GM12878 (cell line): ENCODE measurements at regions not wholly inside any gene's neighbourhood (a gene's known extent, or its start where the extent isn't known, plus 50 kb on each side); places are given as distances from the start of the nearest gene placed in this dataset.

Experiments used
- ATAC-seq: fragments of 200-7000 bp; cut with Tn5 transposase; 3 replicates; pipeline ENCODE4 v1.9.1; 2020; ENCODE audit warnings: mild to moderate bottlenecking, moderate library complexity
- BruUV-seq: library from RNA; stranded (reverse); fragments of 400-500 nt; replicated peaks from 2 replicates; lab custom pipeline; 2021; lab: Mats Ljungman, UMichigan
- CTCF ChIA-PET: fragments of 300-600 bp; sonication (Branson Sonifier 250); formaldehyde crosslinking; extraction: SDS; loops from one replicate; lab custom pipeline; 2021; ENCODE audit warnings: inconsistent platforms; lab: Yijun Ruan, JAX
- POLR2A ChIA-PET: fragments of 350-600 bp; formaldehyde crosslinking; extraction: SDS; loops from one replicate; lab custom pipeline; 2021; ENCODE audit warnings: inconsistent platforms; lab: Charles Lee
- RAD21 ChIA-PET: fragments of 300-600 bp; sonication (Branson Sonifier 250); formaldehyde crosslinking; loops from one replicate; lab custom pipeline; 2023; ENCODE audit warnings: antibody characterized with exemption; ENCODE audit not compliant: unreplicated experiment; lab: Charles Lee
- SMC1A ChIA-PET: fragments of 300-600 bp; sonication (Branson Sonifier 250); formaldehyde crosslinking; loops from one replicate; lab custom pipeline; 2023; ENCODE audit not compliant: unreplicated experiment, uncharacterized antibody; lab: Charles Lee
- DNase-seq: peaks from one replicate; pipeline ENCODE4 v3.0.0-alpha.2; 2011; ENCODE audit warnings: low read depth, low spot score
- FAIRE-seq: peaks from 3 replicates; lab custom pipeline; 2011; peaks lifted over from hg19 to GRCh38; lab: Jason Lieb, UNC
- H2AFZ ChIP-seq: 2 replicates; pipeline ENCODE4 v1.6.0; 2011; ENCODE audit warnings: low read depth, low read length, control low read depth; ENCODE audit not compliant: control insufficient read depth
- H3K27ac ChIP-seq: 2 replicates; pipeline ENCODE4 v1.5.1; 2011; ENCODE audit warnings: control low read depth; ENCODE audit not compliant: control insufficient read depth, insufficient read depth
- H3K27me3 ChIP-seq, 2 experiments: replicated peaks in 1 of 2; 2 replicates each; pipeline versions ENCODE4 v1.6.0 to v1.6.1; 2011; ENCODE audit warnings: low read length in 1 of 2; ENCODE audit not compliant: control insufficient read depth in 2 of 2, insufficient read depth in 2 of 2
- H3K36me3 ChIP-seq, 2 experiments: 2 replicates each; pipeline ENCODE4 v1.5.1; 2011; ENCODE audit warnings: low read length in 1 of 2; ENCODE audit not compliant: control insufficient read depth in 2 of 2, insufficient read depth in 2 of 2
- H3K4me1 ChIP-seq: 2 replicates; pipeline ENCODE4 v1.6.1; 2011; ENCODE audit warnings: mild to moderate bottlenecking, low read length, moderate library complexity, mixed read lengths; ENCODE audit not compliant: control insufficient read depth, insufficient read depth
- H3K4me2 ChIP-seq: 2 replicates; pipeline ENCODE4 v1.6.0; 2011; ENCODE audit warnings: control low read depth; ENCODE audit not compliant: control insufficient read depth, insufficient read depth
- H3K4me3 ChIP-seq: fragments of 200-600 bp; sonication (generic); 2 replicates; pipeline ENCODE4 v1.5.1; 2016
- H3K79me2 ChIP-seq: 2 replicates; pipeline ENCODE4 v1.6.0; 2011; ENCODE audit warnings: low read length; ENCODE audit not compliant: control insufficient read depth, insufficient read depth
- H3K9ac ChIP-seq: 2 replicates; pipeline ENCODE4 v1.8.0; 2011; ENCODE audit warnings: low read length, control low read depth, mixed read lengths; ENCODE audit not compliant: control insufficient read depth, insufficient read depth
- H3K9me3 ChIP-seq: replicated peaks from 3 replicates; pipeline ENCODE4 v1.5.1; 2011; ENCODE audit warnings: mild to moderate bottlenecking, low read length; ENCODE audit not compliant: control insufficient read depth, insufficient read depth
- H4K20me1 ChIP-seq: 2 replicates; pipeline ENCODE4 v1.6.0; 2011; ENCODE audit not compliant: control insufficient read depth, insufficient read depth
- CBX5 ChIP-seq: sonication (generic); IDR thresholded peaks from 2 replicates; pipeline ENCODE4 v1.6.1; 2016; ENCODE audit warnings: low read depth, moderate library complexity, mild to moderate bottlenecking, inconsistent platforms
- HDGF ChIP-seq: fragments of 450-650 bp; IDR thresholded peaks from 2 replicates; pipeline ENCODE4 v1.6.1; 2016; ENCODE audit warnings: antibody characterized with exemption
- LARP7 ChIP-seq: fragments of 450-650 bp; IDR thresholded peaks from 2 replicates; pipeline ENCODE4 v1.6.1; 2017; ENCODE audit warnings: mild to moderate bottlenecking
- RAD21 ChIP-seq: IDR thresholded peaks from 2 replicates; pipeline ENCODE4 v1.6.1; 2011; ENCODE audit warnings: mild to moderate bottlenecking, low read depth, low read length, moderate library complexity; ENCODE audit not compliant: insufficient read depth
- RUNX3 ChIP-seq: IDR thresholded peaks from 2 replicates; pipeline ENCODE4 v1.6.1; 2012; ENCODE audit warnings: low read length, inconsistent platforms
- TARDBP ChIP-seq: IDR thresholded peaks from 2 replicates; pipeline ENCODE4 v1.6.1; 2016; ENCODE audit warnings: borderline replicate concordance
- WGBS: methylation state at CpG from one replicate; pipeline ENCODE4 v1.1.6; 2016; ENCODE audit warnings: low lambda C conversion rate; ENCODE audit not compliant: insufficient replicate concordance, insufficient coverage; ENCODE audit errors: missing lambda C conversion rate; 5-methylcytosine and 5-hydroxymethylcytosine counted together
- in situ Hi-C: fragments of 300-500 bp; cut with MboI; formaldehyde crosslinking; loops from 9 replicates; pipeline ENCODE4 v1.14.3; 2018; ENCODE audit warnings: mixed read lengths
- intact Hi-C: fragments of 100-400 bp; cut with micrococcal nuclease; formaldehyde crosslinking; loops from one replicate; pipeline ENCODE4 v1.14.2; 2022; ENCODE audit not compliant: unreplicated experiment
- TF ChIP-seq, protein P1 (sequence below): fragments of 450-650 bp; IDR thresholded peaks from 2 replicates; pipeline ENCODE4 v1.6.1; 2017; ENCODE audit warnings: low read depth, mild to moderate bottlenecking, moderate library complexity
- TF ChIP-seq, protein P2 (sequence below): IDR thresholded peaks from 2 replicates; pipeline ENCODE4 v1.6.1; 2012; ENCODE audit warnings: low read depth, low read length, improper control_type of control experiment
- TF ChIP-seq, protein P3 (sequence below): fragments of 450-650 bp; conservative IDR thresholded peaks from 2 replicates; pipeline ENCODE4 v1.6.1; 2017; ENCODE audit warnings: mild to moderate bottlenecking, moderate library complexity
- TF ChIP-seq, protein P4 (sequence below): IDR thresholded peaks from 2 replicates; pipeline ENCODE4 v1.6.1; 2011; ENCODE audit warnings: low read depth, low read length, improper control_type of control experiment, borderline replicate concordance

DNA sequence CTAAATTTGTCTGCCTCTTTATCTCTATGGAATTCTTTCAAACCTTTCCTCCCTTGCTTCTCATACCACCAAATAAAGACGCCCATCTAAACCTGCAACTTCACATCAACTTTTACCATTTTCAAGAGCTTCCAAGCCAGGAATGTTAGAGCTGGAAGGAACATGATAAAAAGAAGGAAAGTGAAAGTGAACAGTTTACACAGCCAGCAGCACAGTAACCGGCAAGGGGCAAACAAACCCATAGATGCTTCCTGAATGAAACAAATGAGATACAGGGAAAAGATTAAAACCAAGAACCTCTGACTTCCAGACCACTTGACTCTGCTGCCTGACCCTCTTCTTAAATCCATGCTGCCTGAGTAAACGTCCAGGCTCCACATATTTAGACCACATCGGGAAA is 231.1 kb upstream of the CA10 start:
- no peaks in the 10 kb centered on the region for H3K27me3 ChIP-seq
- FAIRE-seq (no peak), ATAC-seq (no peak), DNase-seq (no peak)
- H3K9ac ChIP-seq, result no peak overlapping the region
- in situ Hi-C loops, result no loop called here
- ChIA-PET RAD21 (no interaction called here), SMC1A (no interaction called here), POLR2A (no interaction called here), CTCF (no interaction called here)
- TF ChIP-seq CBX5 (no peak), LARP7 (no peak), TARDBP (no peak), RUNX3 (no peak), HDGF (no peak), RAD21 (no peak)
- TF ChIP-seq, protein P1, sequence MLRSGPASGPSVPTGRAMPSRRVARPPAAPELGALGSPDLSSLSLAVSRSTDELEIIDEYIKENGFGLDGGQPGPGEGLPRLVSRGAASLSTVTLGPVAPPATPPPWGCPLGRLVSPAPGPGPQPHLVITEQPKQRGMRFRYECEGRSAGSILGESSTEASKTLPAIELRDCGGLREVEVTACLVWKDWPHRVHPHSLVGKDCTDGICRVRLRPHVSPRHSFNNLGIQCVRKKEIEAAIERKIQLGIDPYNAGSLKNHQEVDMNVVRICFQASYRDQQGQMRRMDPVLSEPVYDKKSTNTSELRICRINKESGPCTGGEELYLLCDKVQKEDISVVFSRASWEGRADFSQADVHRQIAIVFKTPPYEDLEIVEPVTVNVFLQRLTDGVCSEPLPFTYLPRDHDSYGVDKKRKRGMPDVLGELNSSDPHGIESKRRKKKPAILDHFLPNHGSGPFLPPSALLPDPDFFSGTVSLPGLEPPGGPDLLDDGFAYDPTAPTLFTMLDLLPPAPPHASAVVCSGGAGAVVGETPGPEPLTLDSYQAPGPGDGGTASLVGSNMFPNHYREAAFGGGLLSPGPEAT, result no peak
- TF ChIP-seq, protein P2, sequence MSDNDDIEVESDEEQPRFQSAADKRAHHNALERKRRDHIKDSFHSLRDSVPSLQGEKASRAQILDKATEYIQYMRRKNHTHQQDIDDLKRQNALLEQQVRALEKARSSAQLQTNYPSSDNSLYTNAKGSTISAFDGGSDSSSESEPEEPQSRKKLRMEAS, result no peak
- TF ChIP-seq, protein P3, sequence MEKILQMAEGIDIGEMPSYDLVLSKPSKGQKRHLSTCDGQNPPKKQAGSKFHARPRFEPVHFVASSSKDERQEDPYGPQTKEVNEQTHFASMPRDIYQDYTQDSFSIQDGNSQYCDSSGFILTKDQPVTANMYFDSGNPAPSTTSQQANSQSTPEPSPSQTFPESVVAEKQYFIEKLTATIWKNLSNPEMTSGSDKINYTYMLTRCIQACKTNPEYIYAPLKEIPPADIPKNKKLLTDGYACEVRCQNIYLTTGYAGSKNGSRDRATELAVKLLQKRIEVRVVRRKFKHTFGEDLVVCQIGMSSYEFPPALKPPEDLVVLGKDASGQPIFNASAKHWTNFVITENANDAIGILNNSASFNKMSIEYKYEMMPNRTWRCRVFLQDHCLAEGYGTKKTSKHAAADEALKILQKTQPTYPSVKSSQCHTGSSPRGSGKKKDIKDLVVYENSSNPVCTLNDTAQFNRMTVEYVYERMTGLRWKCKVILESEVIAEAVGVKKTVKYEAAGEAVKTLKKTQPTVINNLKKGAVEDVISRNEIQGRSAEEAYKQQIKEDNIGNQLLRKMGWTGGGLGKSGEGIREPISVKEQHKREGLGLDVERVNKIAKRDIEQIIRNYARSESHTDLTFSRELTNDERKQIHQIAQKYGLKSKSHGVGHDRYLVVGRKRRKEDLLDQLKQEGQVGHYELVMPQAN, result no peak
- TF ChIP-seq, protein P4, sequence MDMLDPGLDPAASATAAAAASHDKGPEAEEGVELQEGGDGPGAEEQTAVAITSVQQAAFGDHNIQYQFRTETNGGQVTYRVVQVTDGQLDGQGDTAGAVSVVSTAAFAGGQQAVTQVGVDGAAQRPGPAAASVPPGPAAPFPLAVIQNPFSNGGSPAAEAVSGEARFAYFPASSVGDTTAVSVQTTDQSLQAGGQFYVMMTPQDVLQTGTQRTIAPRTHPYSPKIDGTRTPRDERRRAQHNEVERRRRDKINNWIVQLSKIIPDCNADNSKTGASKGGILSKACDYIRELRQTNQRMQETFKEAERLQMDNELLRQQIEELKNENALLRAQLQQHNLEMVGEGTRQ, result no peak
- H3K4me1 ChIP-seq, result no peaks in the 10 kb centered on the region
- H4K20me1 ChIP-seq, result no peaks in the 10 kb centered on the region
- no peaks in the 10 kb centered on the region for H3K79me2 ChIP-seq
- H3K9me3 ChIP-seq, result no peaks in the 10 kb centered on the region
- no peaks in the 10 kb centered on the region for H3K36me3 ChIP-seq
- H3K27ac ChIP-seq, result no peak overlapping the region
- no TSS peak for BruUV-seq
- H2AFZ ChIP-seq, result no peak overlapping the region
- WGBS, result 12% methylated on average over 4 of the region's 4 CpGs
- H3K4me2 ChIP-seq, result no peak overlapping the region
- intact Hi-C loops, result no loop called here
- no peak overlapping the region for H3K4me3 ChIP-seq
